MM.1S (cell line): ENCODE measurements at regions not wholly inside any gene's neighbourhood (a gene's known extent, or its start where the extent isn't known, plus 50 kb on each side); places are given as distances from the start of the nearest gene placed in this dataset.

Source experiments
- DNase-seq: peaks from one replicate; pipeline ENCODE4 v3.0.0-alpha.2; 2015
- H2AFZ ChIP-seq: fragments of 300-600 bp; sonication (generic); 2 replicates; pipeline ENCODE4 v1.6.0; 2016; ENCODE audit warnings: antibody characterized with exemption, low read length
- H3F3A ChIP-seq: fragments of 300-600 bp; sonication (generic); 2 replicates; pipeline ENCODE4 v1.6.1; 2016; ENCODE audit warnings: mild to moderate bottlenecking, antibody characterized with exemption, low read length, moderate library complexity, mixed read lengths; ENCODE audit not compliant: insufficient read depth
- H3K27ac ChIP-seq: fragments of 300-600 bp; sonication (generic); 2 replicates; pipeline ENCODE4 v1.5.1; 2016; ENCODE audit warnings: mild to moderate bottlenecking, low read length
- H3K27me3 ChIP-seq: fragments of 300-600 bp; sonication (generic); replicated peaks from 2 replicates; pipeline ENCODE4 v1.6.0; 2016; ENCODE audit warnings: low read length; ENCODE audit not compliant: insufficient read depth
- H3K36me3 ChIP-seq: fragments of 300-600 bp; sonication (generic); replicated peaks from 2 replicates; pipeline ENCODE4 v1.6.1; 2016; ENCODE audit warnings: mild to moderate bottlenecking, low read length, mixed read lengths; ENCODE audit not compliant: insufficient read depth
- H3K4me1 ChIP-seq: fragments of 300-600 bp; sonication (generic); 2 replicates; pipeline ENCODE4 v1.6.1; 2016; ENCODE audit warnings: low read length, mixed read lengths
- H3K4me2 ChIP-seq: fragments of 300-600 bp; sonication (generic); 2 replicates; pipeline ENCODE4 v1.6.0; 2016; ENCODE audit warnings: low read depth, low read length
- H3K4me3 ChIP-seq: fragments of 300-600 bp; sonication (generic); 2 replicates; pipeline ENCODE4 v1.5.1; 2016; ENCODE audit warnings: low read length, mixed read lengths
- H3K79me2 ChIP-seq: fragments of 300-600 bp; sonication (generic); 2 replicates; pipeline ENCODE4 v1.6.1; 2016; ENCODE audit warnings: mixed run types, low read length, mixed read lengths
- H3K9ac ChIP-seq: fragments of 300-600 bp; sonication (generic); 2 replicates; pipeline ENCODE4 v1.6.1; 2016; ENCODE audit warnings: low read length, mixed read lengths
- H3K9me2 ChIP-seq: fragments of 300-600 bp; sonication (generic); replicated peaks from 2 replicates; pipeline ENCODE4 v1.6.1; 2016; ENCODE audit warnings: mild to moderate bottlenecking, low read length, mixed read lengths; ENCODE audit not compliant: insufficient read depth
- H3K9me3 ChIP-seq: fragments of 300-600 bp; sonication (generic); replicated peaks from 2 replicates; pipeline ENCODE4 v1.6.1; 2016; ENCODE audit warnings: mild to moderate bottlenecking, low read length, mixed read lengths; ENCODE audit not compliant: insufficient read depth
- H4K20me1 ChIP-seq: fragments of 300-600 bp; sonication (generic); 2 replicates; pipeline ENCODE4 v1.6.1; 2016; ENCODE audit warnings: mild to moderate bottlenecking, low read length, moderate library complexity, mixed read lengths; ENCODE audit not compliant: insufficient read depth
- EZH2 ChIP-seq: fragments of 300-600 bp; sonication (generic); optimal IDR thresholded peaks from 2 replicates; pipeline ENCODE3; 2017; ENCODE audit warnings: low read depth, mild to moderate bottlenecking, antibody characterized with exemption, low read length, mixed read lengths
- EZH2phosphoT487 ChIP-seq: fragments of 300-600 bp; sonication (generic); IDR thresholded peaks from 2 replicates; pipeline ENCODE4 v1.6.1; 2018; ENCODE audit warnings: antibody characterized with exemption, low read length
- TF ChIP-seq, protein P1 (sequence below): fragments of 300-600 bp; sonication (generic); IDR thresholded peaks from 2 replicates; pipeline ENCODE4 v1.5.1; 2016; ENCODE audit warnings: antibody characterized with exemption, low read length, mixed read lengths

- Histone ChIP-seq H3K9ac (no peak overlapping the region), H3K36me3 (no peaks in the 10 kb centered on the region), H3F3A (no peaks in the 10 kb centered on the region), H3K27me3 (no peaks in the 10 kb centered on the region), H4K20me1 (no peaks in the 10 kb centered on the region), H3K9me2 (no peaks in the 10 kb centered on the region), H3K4me3 (no peak overlapping the region), H3K27ac (no peak overlapping the region), H2AFZ (no peak overlapping the region), H3K4me1 (no peaks in the 10 kb centered on the region), H3K4me2 (no peak overlapping the region), H3K9me3 (no peaks in the 10 kb centered on the region; the same call in 1 of the 2 replicates), H3K79me2 (no peaks in the 10 kb centered on the region)
- TF ChIP-seq EZH2phosphoT487 (no peak), EZH2 (no peak)
- TF ChIP-seq, protein P1, sequence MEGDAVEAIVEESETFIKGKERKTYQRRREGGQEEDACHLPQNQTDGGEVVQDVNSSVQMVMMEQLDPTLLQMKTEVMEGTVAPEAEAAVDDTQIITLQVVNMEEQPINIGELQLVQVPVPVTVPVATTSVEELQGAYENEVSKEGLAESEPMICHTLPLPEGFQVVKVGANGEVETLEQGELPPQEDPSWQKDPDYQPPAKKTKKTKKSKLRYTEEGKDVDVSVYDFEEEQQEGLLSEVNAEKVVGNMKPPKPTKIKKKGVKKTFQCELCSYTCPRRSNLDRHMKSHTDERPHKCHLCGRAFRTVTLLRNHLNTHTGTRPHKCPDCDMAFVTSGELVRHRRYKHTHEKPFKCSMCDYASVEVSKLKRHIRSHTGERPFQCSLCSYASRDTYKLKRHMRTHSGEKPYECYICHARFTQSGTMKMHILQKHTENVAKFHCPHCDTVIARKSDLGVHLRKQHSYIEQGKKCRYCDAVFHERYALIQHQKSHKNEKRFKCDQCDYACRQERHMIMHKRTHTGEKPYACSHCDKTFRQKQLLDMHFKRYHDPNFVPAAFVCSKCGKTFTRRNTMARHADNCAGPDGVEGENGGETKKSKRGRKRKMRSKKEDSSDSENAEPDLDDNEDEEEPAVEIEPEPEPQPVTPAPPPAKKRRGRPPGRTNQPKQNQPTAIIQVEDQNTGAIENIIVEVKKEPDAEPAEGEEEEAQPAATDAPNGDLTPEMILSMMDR, result no peak
- no peak for DNase-seq
Measured at GRCh38 chr16:35194681-35195080, 1735.3 kb downstream of the TP53TG3F start.

- no peaks in the 10 kb centered on the region for H3K27me3 ChIP-seq
- no peak overlapping the region for H3K9ac ChIP-seq
- TF ChIP-seq, protein P1, result peak; percentile 12; the same call in 1 of the 2 replicates
- TF ChIP-seq EZH2phosphoT487, result no peak
- H3K79me2 ChIP-seq, result no peaks in the 10 kb centered on the region
- H3F3A ChIP-seq, result no peaks in the 10 kb centered on the region
- H3K4me1 ChIP-seq, result no peaks in the 10 kb centered on the region
- no peak overlapping the region for H3K4me2 ChIP-seq
- no peak overlapping the region for H3K4me3 ChIP-seq
- no peaks in the 10 kb centered on the region; the same call in 1 of the 2 replicates for H3K9me3 ChIP-seq
- H3K27ac ChIP-seq, result no peak overlapping the region
- no peak overlapping the region for H2AFZ ChIP-seq
- no peak for DNase-seq
- H4K20me1 ChIP-seq, result no peaks in the 10 kb centered on the region
- no peaks in the 10 kb centered on the region for H3K36me3 ChIP-seq
- no peaks in the 10 kb centered on the region for H3K9me2 ChIP-seq
Measured at GRCh38 chr16:35195173-35195863, 1735.9 kb downstream of the TP53TG3F start.

DNA sequence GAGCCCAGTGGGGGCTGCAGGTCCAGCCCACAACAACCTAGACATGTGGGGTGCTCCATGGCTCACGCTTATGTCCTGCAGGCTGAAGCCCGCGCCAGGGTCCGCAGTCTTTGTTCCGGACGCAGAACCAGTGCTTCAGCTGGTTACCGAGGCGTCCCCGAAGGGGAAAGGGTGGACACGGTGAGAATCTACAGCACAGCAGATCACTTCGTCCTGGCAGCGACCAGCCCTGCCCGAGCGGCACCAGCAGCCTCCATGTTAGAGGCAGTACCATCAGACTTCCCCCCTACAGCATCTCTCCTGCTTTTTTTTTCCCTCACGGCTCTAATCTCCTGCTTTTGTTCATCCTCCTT lies 1736.4 kb downstream of the TP53TG3F start:
- Histone ChIP-seq H4K20me1 (no peaks in the 10 kb centered on the region), H3K9me2 (no peaks in the 10 kb centered on the region), H3F3A (no peaks in the 10 kb centered on the region), H3K4me2 (no peak overlapping the region), H3K4me3 (no peak overlapping the region), H3K4me1 (no peaks in the 10 kb centered on the region), H3K36me3 (no peaks in the 10 kb centered on the region), H3K79me2 (no peaks in the 10 kb centered on the region), H3K27ac (no peak overlapping the region), H3K9me3 (no peaks in the 10 kb centered on the region; the same call in 1 of the 2 replicates), H3K9ac (no peak overlapping the region), H2AFZ (no peak overlapping the region), H3K27me3 (no peaks in the 10 kb centered on the region)
- TF ChIP-seq EZH2phosphoT487 (no peak), EZH2 (no peak)
- TF ChIP-seq, protein P1, result no peak
- DNase-seq, result no peak
